ENCODE measurements at regions not wholly inside any gene's neighbourhood (a gene's known extent, or its start where the extent isn't known, plus 50 kb on each side); places are given as distances from the start of the nearest gene placed in this dataset.

GRCh38 chr13:27869436-27870095 is 50.2 kb upstream of the PDX1 start:
- Histone ChIP-seq H3K9ac (ENCODE audit: low read length) (no peak overlapping the region), H3K27me3 (ENCODE audit: control insufficient read depth in 1 of 2, insufficient read depth in 1 of 2, low read length in 2 of 2) (peaks cover 3 to 29% of the 10 kb centered on the region in 2 experiments), H3K79me1 (replicated peaks; ENCODE audit: low read length, poor library complexity, severe bottlenecking) (no peaks in the 10 kb centered on the region), H2BK120ac (ENCODE audit: low read depth, low read length) (no peak overlapping the region), H4K91ac (ENCODE audit: low read length) (no peak overlapping the region), H4K8ac (ENCODE audit: low read length) (no peak overlapping the region), H3K4me1 (ENCODE audit: control insufficient read depth, insufficient read depth, low read depth, low read length) (no peaks in the 10 kb centered on the region), H2BK15ac (ENCODE audit: low read depth, poor library complexity, severe bottlenecking) (no peak overlapping the region), H3K4ac (ENCODE audit: low read depth in 1 of 2, low read length in 2 of 2) (no peak overlapping the region), H2BK12ac (ENCODE audit: low read length in 2 of 2) (no peak overlapping the region), H2AK5ac (ENCODE audit: low read length, severe bottlenecking) (no peak overlapping the region), H3K4me3 (ENCODE audit: insufficient read depth in 1 of 2, low read depth in 1 of 2, low read length in 2 of 2) (no peak overlapping the region), H2BK5ac (ENCODE audit: low read depth, low read length, poor library complexity, severe bottlenecking) (no peak overlapping the region), H3K14ac (ENCODE audit: low read length in 2 of 2) (no peak overlapping the region), H2AFZ (ENCODE audit: low read depth, low read length) (no peak overlapping the region), H3K4me2 (ENCODE audit: low read length, poor library complexity, severe bottlenecking) (no peak overlapping the region), H3K18ac (ENCODE audit: low read depth in 1 of 2, low read length in 2 of 2) (no peak overlapping the region), H3K27ac (ENCODE audit: low read length, poor library complexity, severe bottlenecking) (no peak overlapping the region), H3K23ac (ENCODE audit: low read length in 2 of 2) (no peak overlapping the region), H3K9me3 (ENCODE audit: control insufficient read depth, low read length) (no peaks in the 10 kb centered on the region), H3K36me3 (ENCODE audit: control insufficient read depth in 1 of 2, insufficient read depth in 2 of 2, low read depth in 1 of 2, low read length in 2 of 2) (no peaks in the 10 kb centered on the region)
- DNase-seq = no peak
- 74% methylated on average over 2 of the region's 6 CpGs for WGBS
